ENCODE measurements at regions not wholly inside any gene's neighbourhood (a gene's known extent, or its start where the extent isn't known, plus 50 kb on each side); places are given as distances from the start of the nearest gene placed in this dataset.
"Not testable (repeated sequence)": the region's sequence is repeated elsewhere in the genome, so short reads cannot be mapped to it uniquely, and the experiment has no call there.

DNA sequence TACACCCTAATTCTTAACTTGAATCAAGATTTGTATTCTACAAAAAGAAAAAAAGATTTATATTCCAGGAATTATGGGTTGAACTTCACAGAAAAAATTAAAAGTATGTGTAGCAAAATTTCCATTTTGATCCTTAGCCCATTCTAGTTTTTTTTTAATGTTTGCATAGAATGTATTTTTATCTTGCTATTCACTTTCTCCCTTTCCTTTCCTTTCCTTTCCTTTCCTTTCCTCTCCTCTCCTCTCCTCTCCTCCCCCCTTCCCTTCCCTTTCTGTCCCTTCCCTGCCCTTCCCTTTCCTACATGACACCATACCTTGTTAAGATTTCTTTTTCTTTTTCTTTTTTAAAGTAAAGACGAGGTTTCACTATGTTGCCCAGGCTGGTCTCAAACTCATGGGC is 542.5 kb upstream of the PTGER4 start:
- no peak for DNase-seq (ENCODE audit: low spot score)

- DNase-seq (ENCODE audit: low spot score) = no peak
These were observed 544.7 kb upstream of the PTGER4 start for GRCh38 chr5:40134883-40135520.

GRCh38 chr5:40124367-40124766 is 555.3 kb upstream of the PTGER4 start:
- no peak for DNase-seq (ENCODE audit: low spot score)

DNA sequence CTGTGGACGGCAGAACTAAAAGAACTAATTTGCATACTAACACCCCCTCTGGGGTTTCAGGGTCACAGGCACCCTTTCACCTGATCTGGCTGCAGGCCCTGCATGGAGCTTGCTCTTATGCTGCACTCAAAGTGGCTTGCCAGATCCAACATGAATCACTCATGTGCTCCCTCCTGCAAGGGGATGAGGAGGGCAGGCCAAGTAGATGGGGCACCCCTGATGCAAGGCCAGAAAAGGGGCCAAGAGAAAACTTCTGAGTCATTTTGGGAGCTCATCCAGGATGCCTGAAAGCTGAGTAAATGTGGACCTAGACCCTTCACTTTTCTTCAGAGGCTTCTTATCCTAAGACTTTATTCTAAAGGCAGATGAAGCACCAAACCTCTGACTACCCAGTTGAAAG is 558.5 kb upstream of the PTGER4 start:
- DNase-seq (ENCODE audit: low spot score) = no peak

GRCh38 chr5:40112875-40113274 is 566.8 kb upstream of the PTGER4 start:
- DNase-seq (ENCODE audit: low spot score) = no peak

- DNase-seq (ENCODE audit: low spot score) = not testable (repeated sequence)
These were observed 568.7 kb upstream of the PTGER4 start for GRCh38 chr5:40111036-40111435.

DNA sequence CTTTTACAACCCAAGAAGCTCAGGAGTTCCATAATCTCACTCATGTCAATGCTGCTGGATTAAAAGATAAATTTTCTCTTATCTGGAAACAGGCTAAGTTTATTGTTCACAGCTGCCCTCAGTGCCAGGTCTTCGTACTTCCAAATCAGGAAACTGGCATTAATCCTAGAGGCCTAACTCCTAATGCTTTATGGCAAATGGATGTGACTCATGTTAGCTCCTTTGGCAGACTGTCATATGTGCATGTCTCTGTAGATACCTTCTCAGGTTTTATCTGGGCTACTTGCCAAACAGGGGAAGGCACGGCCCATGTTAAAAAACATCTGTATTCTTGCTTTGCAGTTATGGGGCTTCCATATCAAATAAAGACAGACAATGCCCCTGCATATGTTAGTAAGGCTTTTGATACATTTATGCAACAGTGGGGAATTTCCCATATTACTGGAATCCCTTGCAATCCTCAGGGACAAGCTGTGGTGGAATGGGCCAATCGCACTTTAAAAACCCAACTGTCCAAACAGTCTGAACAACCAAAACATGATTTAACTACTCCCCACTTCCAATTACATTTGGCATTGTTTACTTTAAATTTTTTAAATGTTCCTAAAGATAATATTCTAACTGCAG is 570.8 kb upstream of the PTGER4 start:
- DNase-seq (ENCODE audit: low spot score) = peak; percentile 22

DNA sequence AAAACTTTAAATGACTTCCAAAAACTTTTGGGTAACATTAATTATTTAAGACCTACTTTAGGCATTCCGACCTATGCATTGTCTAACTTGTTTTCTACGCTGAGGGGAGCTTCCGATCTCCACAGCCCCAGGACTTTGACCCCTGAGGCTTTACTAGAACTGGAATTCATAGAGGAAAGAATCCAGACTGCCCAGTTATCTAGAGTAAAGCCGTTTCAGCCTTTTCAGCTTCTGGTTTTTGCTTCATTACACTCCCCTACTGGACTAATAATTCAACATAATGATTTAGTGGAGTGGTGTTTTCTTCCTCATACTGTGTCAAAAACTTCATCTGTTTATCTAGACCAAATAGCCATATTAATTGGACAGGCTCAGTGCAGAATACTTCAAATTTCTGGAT is 571.9 kb upstream of the PTGER4 start:
- not testable (repeated sequence) for DNase-seq (ENCODE audit: low spot score)

DNA sequence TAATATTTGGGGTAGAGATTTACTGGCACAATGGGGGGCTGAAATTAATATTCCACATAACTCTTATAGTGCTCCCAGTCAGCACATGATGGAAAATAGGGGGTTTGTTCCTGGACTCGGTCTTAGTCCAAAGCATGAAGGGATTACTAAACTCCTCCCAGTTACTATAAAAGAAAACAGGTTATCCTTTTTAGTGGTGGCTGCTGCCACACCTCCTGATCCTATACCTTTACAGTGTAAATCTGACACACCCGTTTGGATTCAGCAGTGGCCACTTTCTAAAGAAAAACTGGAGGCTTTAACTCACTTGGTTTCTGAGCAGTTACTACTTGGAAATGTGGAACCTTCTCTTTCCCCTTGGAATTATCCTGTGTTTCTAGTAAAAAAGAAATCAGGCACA is 572.9 kb upstream of the PTGER4 start:
- no peak for DNase-seq (ENCODE audit: low spot score)

DNA sequence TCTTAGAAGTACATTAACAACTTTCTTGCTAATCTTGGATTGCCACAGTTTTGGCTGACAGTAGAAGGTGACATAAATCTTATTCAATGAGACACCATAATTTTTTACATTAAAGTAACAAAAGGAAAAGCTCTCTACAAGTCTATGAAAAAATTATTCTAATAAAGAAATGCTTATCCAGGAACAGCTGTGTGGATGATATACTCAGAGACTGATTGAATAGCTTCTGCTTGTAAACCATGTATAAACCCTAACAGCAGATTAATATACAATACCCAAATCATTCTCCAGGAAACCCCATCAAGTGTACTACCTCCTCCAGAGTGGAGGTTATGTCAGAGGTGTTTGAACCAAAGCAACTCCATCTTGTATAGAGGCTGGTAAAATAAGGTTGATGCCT is 581.4 kb upstream of the PTGER4 start:
- DNase-seq (ENCODE audit: low spot score) = no peak

DNA sequence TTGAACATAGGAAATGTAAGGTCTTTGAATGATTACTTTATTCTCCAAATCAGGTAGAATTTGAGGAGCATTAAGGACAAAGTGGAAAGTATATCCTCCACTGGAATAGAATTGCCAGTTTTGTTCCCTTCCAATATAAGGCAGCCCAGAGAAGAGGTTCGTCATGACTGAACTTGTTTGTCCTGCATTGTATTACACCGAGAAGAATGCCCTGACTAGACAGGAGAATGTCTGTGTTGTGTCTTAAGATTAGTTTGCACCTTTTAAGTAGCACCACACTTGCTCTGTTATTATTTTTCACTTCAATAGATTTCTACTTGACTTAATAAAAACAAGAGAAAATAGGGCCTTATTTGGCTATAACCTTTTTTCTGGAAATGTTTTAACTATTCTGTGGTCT is 586.2 kb upstream of the PTGER4 start:
- DNase-seq (ENCODE audit: low spot score) = no peak

GRCh38 chr5:40089269-40089668 is 590.4 kb upstream of the PTGER4 start:
- DNase-seq (ENCODE audit: low spot score) = no peak

- DNase-seq (ENCODE audit: low spot score) = no peak
These were observed 595.1 kb upstream of the PTGER4 start for GRCh38 chr5:40084614-40085013.

GRCh38 chr5:40082313-40082712 is 597.4 kb upstream of the PTGER4 start:
- DNase-seq (ENCODE audit: low spot score) = no peak

GRCh38 chr5:40080191-40080590 is 599.5 kb upstream of the PTGER4 start:
- DNase-seq (ENCODE audit: low spot score) = no peak

- no peak for DNase-seq (ENCODE audit: low spot score)
These were observed 600.7 kb upstream of the PTGER4 start for GRCh38 chr5:40078898-40079575.

DNA sequence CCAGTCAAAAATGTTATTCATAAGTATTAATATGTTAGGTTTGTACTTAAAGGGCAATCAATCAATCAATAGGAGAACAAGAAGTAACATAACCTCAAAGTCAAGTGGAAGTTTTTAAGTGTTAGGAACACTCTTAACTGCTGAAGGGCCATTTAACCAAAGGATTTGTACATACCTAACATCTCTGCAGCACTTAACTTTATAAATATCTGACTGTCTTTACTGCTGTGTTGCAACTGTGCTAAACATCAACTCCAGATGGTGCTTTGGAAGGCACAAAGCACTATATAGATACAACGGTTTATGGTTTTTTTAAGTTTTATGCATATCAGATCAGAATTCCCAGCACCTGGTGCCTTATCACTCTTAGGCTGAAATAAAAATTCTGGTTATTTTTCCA is 604.9 kb upstream of the PTGER4 start:
- no peak for DNase-seq (ENCODE audit: low spot score)

GRCh38 chr5:40073927-40074326 is 605.8 kb upstream of the PTGER4 start:
- DNase-seq (ENCODE audit: low spot score) = no peak

- no peak for DNase-seq (ENCODE audit: low spot score)
These were observed 607.8 kb upstream of the PTGER4 start for GRCh38 chr5:40071870-40072269.

DNA sequence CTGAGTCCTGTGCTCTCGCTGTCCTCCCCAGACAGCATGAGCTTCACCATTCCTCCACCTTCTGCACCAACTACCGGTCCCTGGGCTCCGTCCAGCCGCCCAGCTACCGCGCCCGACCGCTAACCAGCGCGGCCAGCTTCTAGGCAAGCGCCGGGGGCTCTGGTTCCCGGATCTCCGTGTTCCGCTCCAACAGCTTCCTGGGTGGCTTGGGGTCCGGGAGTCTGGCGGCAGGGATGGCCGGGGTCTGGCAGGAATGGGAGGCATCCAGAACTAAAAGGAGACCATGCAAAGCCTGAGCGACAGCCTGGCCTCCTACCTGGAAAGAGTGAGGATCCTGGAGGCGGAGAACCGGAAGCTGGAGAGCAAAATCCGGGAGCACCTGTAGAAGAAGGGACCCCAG is 613.1 kb upstream of the PTGER4 start:
- DNase-seq (ENCODE audit: low spot score) = no peak

DNA sequence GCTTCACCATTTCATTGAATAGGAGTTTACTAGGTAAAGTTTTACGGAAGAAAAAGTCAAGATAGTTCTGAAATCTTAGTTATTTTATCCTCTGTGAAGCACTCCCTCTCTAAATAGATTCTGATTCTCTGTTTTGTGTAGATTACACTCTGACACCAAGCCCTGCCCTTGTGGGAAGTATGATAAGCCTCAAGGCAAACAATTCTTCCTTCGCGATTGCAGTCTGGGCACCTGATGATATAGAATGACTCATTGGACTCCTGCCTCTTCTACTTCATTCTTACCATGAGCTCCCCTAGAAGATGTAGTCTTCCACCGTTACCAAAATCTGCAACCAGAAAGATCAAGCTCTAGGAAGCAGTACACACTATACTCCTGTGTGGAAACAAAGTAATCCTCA is 626.9 kb upstream of the PTGER4 start:
- DNase-seq (ENCODE audit: low spot score) = peak; percentile 25

GRCh38 chr5:40046792-40047191 is 622.0 kb upstream of the DAB2 start:
- no peak for DNase-seq (ENCODE audit: low spot score)

DNA sequence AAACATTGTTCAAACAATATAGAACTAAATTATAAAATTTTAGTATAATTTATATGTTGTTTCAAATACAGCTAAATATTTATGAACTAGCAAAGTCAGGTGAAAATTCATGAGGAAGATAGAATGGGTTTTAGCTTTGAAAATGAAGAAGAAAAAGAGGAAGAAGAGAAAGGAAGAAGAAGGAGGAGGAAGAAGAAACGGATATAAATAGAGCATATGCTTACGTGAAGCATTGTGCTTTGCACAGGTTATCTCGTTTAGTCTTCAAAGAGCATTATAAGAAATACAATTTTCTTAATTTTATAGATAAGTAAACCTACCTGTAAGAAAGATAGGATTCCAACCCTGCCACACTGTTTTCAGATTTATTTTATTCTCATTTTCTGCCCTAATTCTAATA is 620.6 kb upstream of the DAB2 start:
- DNase-seq (ENCODE audit: low spot score) = no peak

Data from mucosa of gallbladder (tissue), 1 donor.